ENCODE measurements at regions not wholly inside any gene's neighbourhood (a gene's known extent, or its start where the extent isn't known, plus 50 kb on each side); places are given as distances from the start of the nearest gene placed in this dataset.

DNA sequence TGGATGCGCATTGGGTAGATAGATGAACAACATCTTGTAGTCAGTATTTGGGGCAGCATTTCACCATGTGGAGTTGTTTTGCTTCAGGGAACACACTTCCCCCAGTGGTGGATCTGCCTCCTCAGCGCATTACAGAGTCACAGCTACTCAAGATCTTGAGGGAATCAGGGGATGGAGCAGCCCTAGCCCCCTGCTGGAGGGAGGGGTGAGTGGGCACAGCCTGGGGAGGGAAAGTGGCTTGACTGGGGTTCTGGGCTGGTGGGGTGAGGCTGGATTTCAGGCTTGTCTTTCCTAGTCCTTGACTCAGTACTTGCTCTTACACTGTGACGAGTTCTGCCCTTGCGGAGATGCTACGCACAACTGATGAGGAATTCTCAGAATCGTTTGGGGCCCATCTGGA lies 271.0 kb upstream of the HS6ST1 start:
- no peak overlapping the region for H3K4me3 ChIP-seq (ENCODE audit: low read depth, low read length)
- DNase-seq (ENCODE audit: low read depth): no peak
- TF ChIP-seq, protein P1, sequence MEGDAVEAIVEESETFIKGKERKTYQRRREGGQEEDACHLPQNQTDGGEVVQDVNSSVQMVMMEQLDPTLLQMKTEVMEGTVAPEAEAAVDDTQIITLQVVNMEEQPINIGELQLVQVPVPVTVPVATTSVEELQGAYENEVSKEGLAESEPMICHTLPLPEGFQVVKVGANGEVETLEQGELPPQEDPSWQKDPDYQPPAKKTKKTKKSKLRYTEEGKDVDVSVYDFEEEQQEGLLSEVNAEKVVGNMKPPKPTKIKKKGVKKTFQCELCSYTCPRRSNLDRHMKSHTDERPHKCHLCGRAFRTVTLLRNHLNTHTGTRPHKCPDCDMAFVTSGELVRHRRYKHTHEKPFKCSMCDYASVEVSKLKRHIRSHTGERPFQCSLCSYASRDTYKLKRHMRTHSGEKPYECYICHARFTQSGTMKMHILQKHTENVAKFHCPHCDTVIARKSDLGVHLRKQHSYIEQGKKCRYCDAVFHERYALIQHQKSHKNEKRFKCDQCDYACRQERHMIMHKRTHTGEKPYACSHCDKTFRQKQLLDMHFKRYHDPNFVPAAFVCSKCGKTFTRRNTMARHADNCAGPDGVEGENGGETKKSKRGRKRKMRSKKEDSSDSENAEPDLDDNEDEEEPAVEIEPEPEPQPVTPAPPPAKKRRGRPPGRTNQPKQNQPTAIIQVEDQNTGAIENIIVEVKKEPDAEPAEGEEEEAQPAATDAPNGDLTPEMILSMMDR (IDR thresholded peaks at IDR 0.05; ENCODE audit: insufficient read depth, low read depth, low read length): no peak

- DNase-seq (ENCODE audit: low read depth): no peak
- TF ChIP-seq, protein P1 (IDR thresholded peaks at IDR 0.05; ENCODE audit: insufficient read depth, low read depth, low read length): no peak
- no peak overlapping the region for H3K4me3 ChIP-seq (ENCODE audit: low read depth, low read length)
Observed at GRCh38 chr2:128590309-128591021, 271.8 kb upstream of the HS6ST1 start.

GRCh38 chr2:128591022-128591860 lies 272.6 kb upstream of the HS6ST1 start:
- DNase-seq (ENCODE audit: low read depth): no peak
- H3K4me3 ChIP-seq (ENCODE audit: low read depth, low read length): no peak overlapping the region
- TF ChIP-seq, protein P1 (IDR thresholded peaks at IDR 0.05; ENCODE audit: insufficient read depth, low read depth, low read length): no peak

DNA sequence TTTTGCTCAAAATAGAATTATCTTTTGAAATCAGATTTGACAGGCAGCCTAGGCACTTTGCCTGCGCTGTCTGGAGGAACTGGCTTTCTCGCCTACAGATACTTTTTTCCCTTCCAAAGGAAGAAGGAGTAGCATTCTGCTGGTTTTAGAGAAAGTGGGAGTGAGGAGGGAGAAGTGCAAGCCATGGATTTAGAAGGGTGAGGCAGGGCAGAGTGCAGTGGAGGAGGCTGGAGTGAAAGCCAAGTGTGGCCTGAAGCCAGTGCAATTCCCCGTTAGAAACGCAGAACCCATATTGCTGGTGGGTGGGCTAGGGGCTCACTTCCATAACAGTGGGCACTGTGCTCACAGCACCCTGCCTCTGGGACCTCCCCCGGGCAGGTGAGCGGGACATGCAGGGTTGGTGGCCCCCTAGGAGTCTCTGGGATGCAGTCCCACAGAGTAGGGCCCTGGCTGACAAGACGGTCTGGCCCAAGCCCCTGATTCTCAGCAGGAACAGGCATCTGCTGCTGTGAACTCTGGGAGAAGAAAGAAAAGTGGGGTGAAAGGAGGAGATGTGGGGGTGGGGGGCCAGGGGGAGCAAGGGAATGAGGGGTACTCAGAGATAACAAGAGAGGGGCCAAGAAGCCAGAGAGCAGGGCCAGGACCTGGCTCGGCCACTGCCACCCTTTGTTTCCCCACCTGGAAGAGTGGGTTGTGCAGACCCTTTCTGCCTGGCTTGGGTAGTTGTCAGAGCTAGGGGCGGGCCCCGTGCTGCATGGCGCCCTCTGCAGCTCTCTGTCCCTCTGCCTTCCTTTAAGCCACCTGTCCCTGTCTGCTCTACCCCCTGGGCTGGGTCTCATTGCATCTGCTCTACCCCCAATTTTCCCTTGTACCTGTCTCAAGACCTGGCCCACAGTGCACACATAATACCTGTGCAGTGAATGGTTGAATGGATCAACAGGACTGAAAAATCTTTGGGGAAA lies 273.5 kb upstream of the HS6ST1 start:
- no peak for DNase-seq (ENCODE audit: low read depth)
- TF ChIP-seq, protein P1 (IDR thresholded peaks at IDR 0.05; ENCODE audit: insufficient read depth, low read depth, low read length): no peak
- no peak overlapping the region for H3K4me3 ChIP-seq (ENCODE audit: low read depth, low read length)

GRCh38 chr2:128593518-128593878 lies 274.8 kb upstream of the HS6ST1 start:
- TF ChIP-seq, protein P1 (IDR thresholded peaks at IDR 0.05; ENCODE audit: insufficient read depth, low read depth, low read length): no peak
- DNase-seq (ENCODE audit: low read depth): no peak
- no peak overlapping the region for H3K4me3 ChIP-seq (ENCODE audit: low read depth, low read length)

DNA sequence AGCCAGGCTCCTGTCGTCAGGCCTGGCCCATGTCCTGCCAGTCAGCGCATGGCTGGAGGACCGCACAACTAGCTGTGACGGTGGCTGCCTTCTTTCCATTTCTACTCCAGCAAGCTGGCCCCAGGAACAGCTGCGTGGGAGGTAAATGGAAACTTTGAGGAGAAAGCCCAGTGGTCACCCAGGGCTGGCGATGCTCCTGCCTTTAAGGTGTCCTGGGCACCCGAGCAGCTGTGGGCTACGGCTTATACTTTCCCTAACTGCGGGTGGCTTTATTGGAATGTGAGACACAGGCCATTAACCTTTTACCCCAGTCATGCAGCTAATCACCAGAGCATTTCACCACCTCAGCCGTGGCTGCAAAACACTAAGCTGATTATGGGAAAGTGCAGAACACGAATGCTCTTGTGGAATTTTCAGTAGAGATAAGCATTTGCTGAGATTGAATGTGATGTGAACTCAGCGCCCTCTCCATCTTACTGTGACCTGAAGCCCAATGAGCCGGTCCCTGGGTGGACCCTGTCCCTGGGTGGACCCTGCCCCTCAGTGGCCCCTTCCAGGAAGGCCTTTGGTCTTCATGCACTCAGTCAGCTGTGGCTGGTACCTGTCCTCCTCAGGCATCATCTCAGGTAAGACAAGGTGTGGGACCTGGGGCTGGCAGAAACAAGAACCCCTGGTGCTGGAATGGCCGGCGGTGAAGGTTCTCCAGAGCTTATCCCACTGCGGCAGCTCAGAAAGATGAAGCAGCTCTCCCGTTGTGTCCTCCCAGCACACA lies 275.4 kb upstream of the HS6ST1 start:
- DNase-seq (ENCODE audit: low read depth): peak; percentile 25

More for the DNA sequence above, 275.4 kb upstream of the HS6ST1 start:
- TF ChIP-seq, protein P1 (IDR thresholded peaks at IDR 0.05; ENCODE audit: insufficient read depth, low read depth, low read length): no peak
- H3K4me3 ChIP-seq (ENCODE audit: low read depth, low read length): no peak overlapping the region

All from fibroblast of villous mesenchyme (primary cell).